Psoas muscle (tissue), 7 donors: ENCODE measurements at regions not wholly inside any gene's neighbourhood (a gene's known extent, or its start where the extent isn't known, plus 50 kb on each side); places are given as distances from the start of the nearest gene placed in this dataset.

Source experiments
- ATAC-seq, 4 donors: fragments of 200-7000 bp; cut with Tn5 transposase; one replicate each; pipeline ENCODE4 v1.9.1; 2020; ENCODE audit warnings: moderate library complexity in 3 of 4, mild to moderate bottlenecking in 2 of 4
- DNase-seq, 2 donors: peaks; one replicate each; pipeline ENCODE4 v3.0.0-alpha.2; 2020
- H3K27ac ChIP-seq: fragments of 200-600 bp; one replicate; pipeline ENCODE4 v1.8.0; 2022
- H3K27me3 ChIP-seq, 3 donors: fragments of 200-600 bp in 1 of 3; one replicate each; pipeline versions ENCODE4 v1.6.1 to v1.8.0; 2013 to 2022; ENCODE audit warnings: low read length in 2 of 3, mild to moderate bottlenecking in 2 of 3, moderate library complexity in 1 of 3; ENCODE audit not compliant: insufficient read depth in 3 of 3
- H3K36me3 ChIP-seq, 2 donors: fragments of 200-600 bp in 1 of 2; one replicate each; pipeline versions ENCODE4 v1.6.1 to v1.8.0; 2013 to 2022; ENCODE audit warnings: low read depth in 1 of 2, mild to moderate bottlenecking in 1 of 2, moderate library complexity in 1 of 2; ENCODE audit not compliant: insufficient read depth in 1 of 2
- H3K4me1 ChIP-seq: fragments of 200-600 bp; one replicate; pipeline ENCODE4 v1.8.0; 2022
- H3K4me3 ChIP-seq: fragments of 200-600 bp; one replicate; pipeline ENCODE4 v1.8.0; 2022; ENCODE audit warnings: mild to moderate bottlenecking
- H3K9me3 ChIP-seq: fragments of 200-600 bp; one replicate; pipeline ENCODE4 v1.8.0; 2022
- WGBS, 3 donors: extraction: QIAGEN DNeasy Blood & Tissue Kit; methylation state at CpG; one replicate each; pipeline versions ENCODE4 v1.1.6 to v1.1.7; 2013; 5-methylcytosine and 5-hydroxymethylcytosine counted together
- intact Hi-C, 2 donors: fragments of 100-400 bp; cut with DNase I; formaldehyde crosslinking; loops; one replicate each; pipeline versions ENCODE4 v1.11.0 to v1.14.2; 2022
- TF ChIP-seq, protein P1 (sequence below): fragments of 200-600 bp; IDR thresholded peaks from one replicate; pipeline ENCODE4 v1.8.0; 2022; ENCODE audit warnings: antibody characterized with exemption
- donor health status: healthy with polysubstance abuse.
- donor health status: DM: no; HTN: no; CAD: no; lungs with moderate emphysema.
- donor health status: Bipolar disorder and iron deficiency.
- donor health status: healthy.
- donor health status: DM: yes; HTN: yes; CAD: no.
- donor health status: DM: no; HTN: no; CAD: no.
- donor health status: DM: yes; HTN: yes; CAD: no.

DNA sequence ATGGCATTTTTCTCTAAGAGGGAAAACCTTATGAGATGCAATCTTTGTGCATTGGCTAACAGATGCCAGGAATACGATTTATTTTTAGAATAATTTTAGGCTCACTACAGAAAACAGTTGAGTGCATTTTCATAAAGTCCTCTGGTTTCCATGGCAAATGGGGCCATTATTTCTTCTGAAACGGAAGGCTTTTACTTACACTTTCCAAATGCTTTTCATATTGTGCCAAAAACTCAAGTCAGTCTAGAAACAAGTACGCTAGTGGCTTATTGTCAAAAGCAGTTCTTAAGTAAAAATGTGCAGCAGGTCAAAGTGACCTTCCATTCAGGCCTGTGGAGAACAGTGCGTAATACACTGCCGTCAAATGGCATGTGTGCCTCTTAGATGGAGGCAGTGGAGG, 628.7 kb downstream of the EFNB2 start:
- WGBS, 3 donors, result 40 to 63% (median 48%) methylated on average over 5 of the region's 5 CpGs
- no peak for DNase-seq
- TF ChIP-seq, protein P1, sequence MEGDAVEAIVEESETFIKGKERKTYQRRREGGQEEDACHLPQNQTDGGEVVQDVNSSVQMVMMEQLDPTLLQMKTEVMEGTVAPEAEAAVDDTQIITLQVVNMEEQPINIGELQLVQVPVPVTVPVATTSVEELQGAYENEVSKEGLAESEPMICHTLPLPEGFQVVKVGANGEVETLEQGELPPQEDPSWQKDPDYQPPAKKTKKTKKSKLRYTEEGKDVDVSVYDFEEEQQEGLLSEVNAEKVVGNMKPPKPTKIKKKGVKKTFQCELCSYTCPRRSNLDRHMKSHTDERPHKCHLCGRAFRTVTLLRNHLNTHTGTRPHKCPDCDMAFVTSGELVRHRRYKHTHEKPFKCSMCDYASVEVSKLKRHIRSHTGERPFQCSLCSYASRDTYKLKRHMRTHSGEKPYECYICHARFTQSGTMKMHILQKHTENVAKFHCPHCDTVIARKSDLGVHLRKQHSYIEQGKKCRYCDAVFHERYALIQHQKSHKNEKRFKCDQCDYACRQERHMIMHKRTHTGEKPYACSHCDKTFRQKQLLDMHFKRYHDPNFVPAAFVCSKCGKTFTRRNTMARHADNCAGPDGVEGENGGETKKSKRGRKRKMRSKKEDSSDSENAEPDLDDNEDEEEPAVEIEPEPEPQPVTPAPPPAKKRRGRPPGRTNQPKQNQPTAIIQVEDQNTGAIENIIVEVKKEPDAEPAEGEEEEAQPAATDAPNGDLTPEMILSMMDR, result no peak
- Histone ChIP-seq H3K9me3 (no peaks in the 10 kb centered on the region), H3K27ac (no peak overlapping the region), H3K36me3 (no peaks in the 10 kb centered on the region), H3K27me3 (no peaks in the 10 kb centered on the region), H3K4me1 (no peaks in the 10 kb centered on the region), H3K4me3 (no peak overlapping the region)
- no peak for ATAC-seq
- intact Hi-C loops, result no loop called here

GRCh38 chr13:105904034-105904742, 631.3 kb downstream of the EFNB2 start:
- 72 to 76% (median 75%) methylated on average over 9 of the region's 9 CpGs for WGBS, 3 donors
- ATAC-seq, result no peak
- no peak for DNase-seq

DNA sequence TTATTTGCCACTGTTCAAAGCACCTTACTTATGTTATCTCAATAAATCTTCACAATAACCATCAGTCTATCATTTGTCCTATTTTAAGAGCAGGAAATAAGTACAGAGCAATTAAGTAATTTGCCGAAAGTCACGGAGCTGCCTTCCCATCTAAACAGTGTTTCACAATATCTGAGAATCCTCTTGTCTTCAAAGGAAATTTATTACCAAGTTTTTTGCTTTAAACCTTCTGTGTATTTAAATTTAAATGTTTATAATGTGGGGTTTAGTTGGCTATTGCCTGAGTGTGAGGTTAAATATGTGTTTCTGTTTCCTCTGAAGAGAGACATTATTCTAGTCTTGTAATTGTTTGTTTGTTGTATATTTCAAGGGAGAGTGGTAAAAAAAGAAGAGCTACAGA, 633.1 kb downstream of the EFNB2 start:
- H3K9me3 ChIP-seq, result no peaks in the 10 kb centered on the region
- ATAC-seq (no peak), DNase-seq (no peak)
- no peaks in the 10 kb centered on the region for H3K36me3 ChIP-seq
- no peaks in the 10 kb centered on the region for H3K27me3 ChIP-seq
- TF ChIP-seq, protein P1, result no peak
- H3K4me1 ChIP-seq, result no peaks in the 10 kb centered on the region
- WGBS, 3 donors, result 76 to 90% (median 86%) methylated on average over 2 of the region's 2 CpGs
- H3K4me3 ChIP-seq, result no peak overlapping the region
- intact Hi-C loops, result no loop called here
- H3K27ac ChIP-seq, result no peak overlapping the region

More at GRCh38 chr13:105904034-105904742, 631.3 kb downstream of the EFNB2 start:
- H3K27me3 ChIP-seq, result no peaks in the 10 kb centered on the region
- no peaks in the 10 kb centered on the region for H3K9me3 ChIP-seq
- H3K36me3 ChIP-seq, result no peaks in the 10 kb centered on the region
- intact Hi-C loops, result no loop called here
- TF ChIP-seq, protein P1, result no peak
- H3K4me3 ChIP-seq, result no peak overlapping the region
- no peak overlapping the region for H3K27ac ChIP-seq
- no peaks in the 10 kb centered on the region for H3K4me1 ChIP-seq

DNA sequence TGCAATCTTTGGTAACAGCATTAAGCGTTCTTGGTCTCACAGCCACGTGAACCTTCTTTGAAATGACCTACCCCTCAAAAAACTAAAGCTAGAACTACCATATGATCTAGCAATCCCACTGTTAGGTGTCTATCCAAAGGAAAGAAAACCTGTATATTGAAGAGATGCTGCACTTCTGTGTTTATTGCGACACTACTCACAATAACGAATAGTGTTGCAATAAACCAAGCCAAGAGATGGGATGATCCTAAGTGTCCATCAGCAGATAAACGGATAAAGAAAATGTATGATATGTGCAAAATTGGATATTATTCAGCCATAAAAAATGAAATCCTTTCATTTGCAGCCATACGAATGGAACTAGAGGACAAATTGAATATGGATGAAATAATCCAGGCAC, 637.9 kb downstream of the EFNB2 start:
- no peaks in the 10 kb centered on the region for H3K9me3 ChIP-seq
- WGBS, 3 donors, result 94 to 96% (median 95%) methylated on average over 6 of the region's 6 CpGs
- H3K36me3 ChIP-seq, result no peaks in the 10 kb centered on the region
- no peak overlapping the region for H3K27ac ChIP-seq
- no peaks in the 10 kb centered on the region for H3K4me1 ChIP-seq
- ATAC-seq (no peak), DNase-seq (no peak)
- H3K4me3 ChIP-seq, result no peak overlapping the region
- TF ChIP-seq, protein P1, result no peak
- intact Hi-C loops, result no loop called here
- no peaks in the 10 kb centered on the region for H3K27me3 ChIP-seq

- ATAC-seq (no peak), DNase-seq (no peak)
- Histone ChIP-seq H3K27me3 (no peaks in the 10 kb centered on the region), H3K4me3 (no peak overlapping the region), H3K4me1 (no peaks in the 10 kb centered on the region), H3K36me3 (no peaks in the 10 kb centered on the region), H3K27ac (no peak overlapping the region), H3K9me3 (no peaks in the 10 kb centered on the region)
- WGBS, 3 donors, result 21 to 35% (median 24%) methylated on average over 2 of the region's 2 CpGs
- TF ChIP-seq, protein P1, result no peak
- intact Hi-C loops, result no loop called here
Observed at GRCh38 chr13:105894697-105895096, 640.8 kb downstream of the EFNB2 start.
